H1 (cell line): ENCODE measurements at regions not wholly inside any gene's neighbourhood (a gene's known extent, or its start where the extent isn't known, plus 50 kb on each side); places are given as distances from the start of the nearest gene placed in this dataset.

ENCODE experiments used
- CTCF ChIA-PET: fragments of 300-600 bp; sonication (Branson Sonifier 250); formaldehyde crosslinking; loops from one replicate; lab custom pipeline; 2021; ENCODE audit not compliant: partially characterized antibody; lab: Charles Lee
- POLR2A ChIA-PET: fragments of 300-600 bp; sonication (Branson Sonifier 250); formaldehyde crosslinking; loops from one replicate; lab custom pipeline; 2021; ENCODE audit warnings: inconsistent platforms; ENCODE audit not compliant: partially characterized antibody; lab: Charles Lee
- DNase-seq, 2 experiments: peaks; one replicate each; pipeline versions ENCODE4 v3.0.0 to v3.0.0-alpha.2; 2010 to 2022; ENCODE audit warnings: low spot score in 2 of 2, low read depth in 1 of 2, mixed read lengths in 1 of 2
- FAIRE-seq: peaks from 2 replicates; lab custom pipeline; 2011; peaks lifted over from hg19 to GRCh38; lab: Jason Lieb, UNC
- H2AFZ ChIP-seq: 2 replicates; pipeline ENCODE4 v1.8.1; 2012; ENCODE audit warnings: low read length, inconsistent platforms
- H2AK5ac ChIP-seq: 2 replicates; pipeline ENCODE4 v1.6.1; 2013; ENCODE audit warnings: low read depth, low read length
- H2BK120ac ChIP-seq: replicated peaks from 2 replicates; pipeline ENCODE3; 2013; ENCODE audit warnings: low read depth, low read length, inconsistent platforms
- H2BK12ac ChIP-seq: 2 replicates; pipeline ENCODE4 v1.6.1; 2013; ENCODE audit warnings: low read depth, low read length
- H2BK15ac ChIP-seq: 2 replicates; pipeline ENCODE4 v1.6.1; 2013; ENCODE audit warnings: low read length
- H2BK20ac ChIP-seq: 2 replicates; pipeline ENCODE4 v1.6.1; 2013; ENCODE audit warnings: low read length
- H2BK5ac ChIP-seq: 2 replicates; pipeline ENCODE4 v1.6.1; 2013; ENCODE audit warnings: low read depth, low read length
- H3K14ac ChIP-seq: 2 replicates; pipeline ENCODE4 v1.6.1; 2013; ENCODE audit warnings: inconsistent platforms; ENCODE audit not compliant: insufficient read length
- H3K18ac ChIP-seq: 2 replicates; pipeline ENCODE4 v1.6.1; 2013; ENCODE audit warnings: low read length; ENCODE audit errors: extremely low read depth
- H3K23ac ChIP-seq: 2 replicates; pipeline ENCODE4 v1.6.1; 2013; ENCODE audit warnings: inconsistent platforms; ENCODE audit not compliant: insufficient read length
- H3K23me2 ChIP-seq: 2 replicates; pipeline ENCODE4 v1.6.1; 2013; ENCODE audit warnings: low read depth, low read length
- H3K27ac ChIP-seq: 2 replicates; pipeline ENCODE4 v1.6.1; 2011; ENCODE audit warnings: low read depth, low read length, inconsistent platforms
- H3K27me3 ChIP-seq, 4 experiments: replicated peaks in 1 of 4; 1 replicate in 1 of 4; 2 replicates in 3 of 4; pipeline versions ENCODE4 v1.6.1 to v1.8.1; 2011 to 2013; ENCODE audit warnings: low read length in 3 of 4, mild to moderate bottlenecking in 3 of 4, inconsistent platforms in 2 of 4, mixed read lengths in 2 of 4, moderate library complexity in 1 of 4; ENCODE audit not compliant: control insufficient read depth in 3 of 4, insufficient read depth in 3 of 4; ENCODE audit errors: extremely low read depth in 1 of 4
- H3K36me3 ChIP-seq, 4 experiments: 2 replicates each; pipeline versions ENCODE4 v1.6.1 to v1.8.1; 2011 to 2013; ENCODE audit warnings: mild to moderate bottlenecking in 4 of 4, low read length in 3 of 4, moderate library complexity in 2 of 4, control low read depth in 1 of 4, inconsistent platforms in 1 of 4; ENCODE audit not compliant: insufficient read depth in 4 of 4, control insufficient read depth in 2 of 4
- H3K4ac ChIP-seq: replicated peaks from 2 replicates; pipeline ENCODE3; 2013; ENCODE audit warnings: low read length, low read depth, mixed read lengths, inconsistent platforms; ENCODE audit not compliant: insufficient read length
- H3K4me1 ChIP-seq, 4 experiments: replicated peaks in 1 of 4; 1 replicate in 1 of 4; 2 replicates in 3 of 4; pipeline versions ENCODE4 v1.6.1 to v1.8.1; 2011 to 2013; ENCODE audit warnings: low read length in 3 of 4, inconsistent platforms in 2 of 4, mixed read lengths in 1 of 4; ENCODE audit not compliant: insufficient read depth in 4 of 4, control insufficient read depth in 3 of 4
- H3K4me2 ChIP-seq, 2 experiments: 2 replicates each; pipeline versions ENCODE4 v1.6.1 to v1.8.1; 2011 to 2013; ENCODE audit warnings: low read depth in 2 of 2, low read length in 2 of 2, control low read depth in 1 of 2, inconsistent platforms in 1 of 2, mild to moderate bottlenecking in 1 of 2; ENCODE audit not compliant: insufficient read depth in 1 of 2
- H3K4me3 ChIP-seq, 4 experiments: fragments of 200-600, 300-600 bp in 1 of 4; sonication (generic), shearing (Covaris generic), sonication (Bioruptor Twin) in 1 of 4; 2 replicates each; pipeline versions ENCODE4 v1.5.1 to v1.8.1; 2011 to 2016; ENCODE audit warnings: low read length in 4 of 4, low read depth in 3 of 4, control low read depth in 2 of 4, inconsistent platforms in 2 of 4, mild to moderate bottlenecking in 2 of 4, mixed read lengths in 1 of 4, moderate library complexity in 1 of 4; ENCODE audit not compliant: insufficient read depth in 2 of 4; ENCODE audit errors: extremely low read depth in 1 of 4
- H3K56ac ChIP-seq: replicated peaks from 2 replicates; pipeline ENCODE3; 2013; ENCODE audit warnings: low read depth, mild to moderate bottlenecking, mixed read lengths, low read length, inconsistent platforms; ENCODE audit not compliant: insufficient read length
- H3K79me1 ChIP-seq: 2 replicates; pipeline ENCODE4 v1.6.1; 2013; ENCODE audit warnings: low read depth, low read length, control low read depth
- H3K79me2 ChIP-seq, 2 experiments: 2 replicates each; pipeline versions ENCODE4 v1.6.1 to v1.8.1; 2012 to 2013; ENCODE audit warnings: low read length in 2 of 2, mild to moderate bottlenecking in 2 of 2, inconsistent platforms in 1 of 2; ENCODE audit not compliant: insufficient read depth in 2 of 2, control insufficient read depth in 1 of 2
- H3K9ac ChIP-seq, 4 experiments: replicated peaks in 1 of 4; 1 replicate in 1 of 4; 2 replicates in 3 of 4; pipeline versions ENCODE4 v1.6.1 to v1.8.1; 2011 to 2013; ENCODE audit warnings: low read depth in 3 of 4, low read length in 3 of 4, control low read depth in 2 of 4, mild to moderate bottlenecking in 2 of 4, moderate library complexity in 2 of 4, inconsistent platforms in 1 of 4; ENCODE audit errors: extremely low read depth in 1 of 4
- H3K9me3 ChIP-seq, 2 experiments: 2 replicates each; pipeline versions ENCODE4 v1.6.1 to v1.8.1; 2012 to 2013; ENCODE audit warnings: mild to moderate bottlenecking in 2 of 2, moderate library complexity in 2 of 2, control low read depth in 1 of 2, inconsistent platforms in 1 of 2, low read depth in 1 of 2, low read length in 1 of 2, mixed read lengths in 1 of 2; ENCODE audit not compliant: insufficient read depth in 2 of 2
- H4K20me1 ChIP-seq, 2 experiments: replicated peaks in 1 of 2; 2 replicates each; pipeline versions ENCODE3 to v1.8.1; 2011 to 2013; ENCODE audit warnings: inconsistent platforms in 2 of 2, low read length in 2 of 2, mild to moderate bottlenecking in 1 of 2; ENCODE audit not compliant: insufficient read depth in 2 of 2, control insufficient read depth in 1 of 2
- H4K5ac ChIP-seq: 2 replicates; pipeline ENCODE4 v1.6.1; 2013; ENCODE audit warnings: low read length, low read depth, mixed read lengths, inconsistent platforms; ENCODE audit not compliant: insufficient read length
- H4K8ac ChIP-seq: 2 replicates; pipeline ENCODE4 v1.8.0; 2013; ENCODE audit warnings: mild to moderate bottlenecking, moderate library complexity, low read length, inconsistent platforms; ENCODE audit not compliant: insufficient read depth; ENCODE audit errors: extremely low read depth
- H4K91ac ChIP-seq: replicated peaks from 2 replicates; pipeline ENCODE3; 2013; ENCODE audit warnings: low read length, mixed read lengths, inconsistent platforms; ENCODE audit not compliant: insufficient read length
- BACH1 ChIP-seq: IDR thresholded peaks from 2 replicates; pipeline ENCODE4 v1.6.1; 2012; ENCODE audit warnings: low read length, improper control_type of control experiment
- CTBP2 ChIP-seq: IDR thresholded peaks from 2 replicates; pipeline ENCODE4 v1.7.0; 2011; ENCODE audit warnings: borderline replicate concordance, mild to moderate bottlenecking, moderate library complexity, mixed read lengths, low read length; ENCODE audit not compliant: insufficient read depth, insufficient read length
- GTF2F1 ChIP-seq: IDR thresholded peaks from 2 replicates; pipeline ENCODE4 v1.6.1; 2012; ENCODE audit warnings: low read depth, low read length, improper control_type of control experiment, borderline replicate concordance
- JUND ChIP-seq: IDR thresholded peaks from 2 replicates; pipeline ENCODE4 v1.6.1; 2011; ENCODE audit warnings: mild to moderate bottlenecking, improper control_type of control experiment, low read length
- POLR2A ChIP-seq, 2 experiments: IDR thresholded peaks; 1 replicate in 1 of 2; 2 replicates in 1 of 2; pipeline ENCODE4 v1.6.1; 2011; ENCODE audit warnings: low read depth in 2 of 2, low read length in 2 of 2, mild to moderate bottlenecking in 2 of 2; ENCODE audit errors: control extremely low read depth in 1 of 2
- RBBP5 ChIP-seq: IDR thresholded peaks from 2 replicates; pipeline ENCODE4 v1.7.1; 2012; ENCODE audit warnings: low read depth, mild to moderate bottlenecking, inconsistent platforms, low read length, moderate library complexity, borderline replicate concordance
- RNF2 ChIP-seq: fragments of 200-900, 300-1000 bp; sonication (generic); IDR thresholded peaks from 2 replicates; pipeline ENCODE4 v1.7.1; 2016; ENCODE audit warnings: borderline replicate concordance, low read depth, mild to moderate bottlenecking, antibody characterized with exemption, low read length; ENCODE audit not compliant: poor library complexity, severe bottlenecking; ENCODE audit errors: missing control alignments
- SIRT6 ChIP-seq: IDR thresholded peaks from one replicate; pipeline ENCODE4 v1.7.1; 2012; ENCODE audit warnings: low read length, inconsistent platforms
- SUZ12 ChIP-seq: fragments of 200-600 bp; sonication (generic); IDR thresholded peaks from 2 replicates; pipeline ENCODE4 v1.6.1; 2012; ENCODE audit warnings: mild to moderate bottlenecking, inconsistent platforms, low read length, moderate library complexity, mixed read lengths
- TAF1 ChIP-seq: IDR thresholded peaks from 2 replicates; pipeline ENCODE4 v1.6.1; 2011; ENCODE audit warnings: mild to moderate bottlenecking, low read depth, low read length
- TEAD4 ChIP-seq: IDR thresholded peaks from 2 replicates; pipeline ENCODE4 v1.6.1; 2012; ENCODE audit warnings: low read depth, low read length, inconsistent platforms, mixed read lengths
- WGBS, 2 experiments: shearing (Covaris generic) in 1 of 2; methylation state at CpG; one replicate each; pipeline versions ENCODE4 v1.1.6 to v1.1.7; 2013 to 2015; ENCODE audit warnings: low lambda C conversion rate in 2 of 2, mixed read lengths in 2 of 2, inconsistent platforms in 1 of 2, low coverage in 1 of 2, missing lambda C conversion rate in 1 of 2; ENCODE audit not compliant: insufficient replicate concordance in 2 of 2, insufficient coverage in 1 of 2, insufficient read length in 1 of 2; ENCODE audit errors: extremely low coverage in 1 of 2, missing lambda C conversion rate in 1 of 2; 5-methylcytosine and 5-hydroxymethylcytosine counted together
- TF ChIP-seq, protein P1 (sequence below), 3 experiments: IDR thresholded peaks; 1 replicate in 2 of 3; 2 replicates in 1 of 3; pipeline versions ENCODE4 v1.5.1 to v1.6.1; 2011; ENCODE audit warnings: low read length in 3 of 3, mild to moderate bottlenecking in 3 of 3, inconsistent platforms in 2 of 3, low read depth in 1 of 3, moderate library complexity in 1 of 3; ENCODE audit not compliant: insufficient read depth in 1 of 3; ENCODE audit errors: control extremely low read depth in 1 of 3

DNA sequence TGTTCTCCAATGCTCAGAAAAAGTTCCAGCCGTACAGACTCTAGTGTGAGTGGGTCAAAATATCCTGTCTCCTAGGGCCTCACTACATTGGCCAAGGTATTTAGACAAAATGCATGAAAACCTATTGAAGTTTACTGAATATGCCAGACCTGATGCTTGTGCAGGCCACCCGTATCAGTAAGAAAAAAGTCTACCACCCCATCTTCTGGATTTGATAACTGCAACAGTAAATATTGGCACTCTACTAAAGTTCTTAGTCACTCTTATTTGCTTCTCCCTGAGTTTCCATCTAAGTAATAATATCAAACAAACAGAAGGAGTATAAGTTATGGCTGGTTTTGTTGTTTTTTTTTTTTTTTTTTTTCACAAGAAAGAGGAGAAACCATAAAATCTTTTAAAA lies 627.7 kb upstream of the KLF4 start:
- H2AFZ ChIP-seq: no peak overlapping the region
- no peak overlapping the region for H3K27ac ChIP-seq
- no peaks in the 10 kb centered on the region for H3K23me2 ChIP-seq
- H4K8ac ChIP-seq: no peak overlapping the region
- no peaks in the 10 kb centered on the region; a peak in 1 of 7 replicates for H3K27me3 ChIP-seq
- no peaks in the 10 kb centered on the region for H4K20me1 ChIP-seq
- H3K14ac ChIP-seq: no peak overlapping the region
- no peak overlapping the region for H2BK20ac ChIP-seq
- no peaks in the 10 kb centered on the region for H3K36me3 ChIP-seq
- FAIRE-seq (no peak), DNase-seq (no peak)
- no peak overlapping the region for H2BK15ac ChIP-seq
- no peak overlapping the region for H2BK5ac ChIP-seq
- H4K91ac ChIP-seq: no peak overlapping the region
- H3K79me1 ChIP-seq: no peaks in the 10 kb centered on the region
- H3K4ac ChIP-seq: no peak overlapping the region
- no peak overlapping the region for H2AK5ac ChIP-seq
- H3K79me2 ChIP-seq: no peaks in the 10 kb centered on the region
- CTCF ChIA-PET: no interaction called here
- no peak overlapping the region for H3K56ac ChIP-seq
- POLR2A ChIA-PET: no interaction called here
- 88% methylated on average over 2 of the region's 2 CpGs; no CpG with 5 or more reads in 1 of the 2 experiments for WGBS, 2 experiments
- H3K4me3 ChIP-seq: no peak overlapping the region
- H3K4me1 ChIP-seq: no peaks in the 10 kb centered on the region
- no peak overlapping the region for H3K4me2 ChIP-seq
- no peak overlapping the region for H3K18ac ChIP-seq
- H4K5ac ChIP-seq: no peak overlapping the region
- no peak overlapping the region for H3K23ac ChIP-seq
- H2BK120ac ChIP-seq: no peak overlapping the region
- H3K9me3 ChIP-seq: no peaks in the 10 kb centered on the region
- H2BK12ac ChIP-seq: no peak overlapping the region
- H3K9ac ChIP-seq: no peak overlapping the region
- TF ChIP-seq RNF2 (no peak), SUZ12 (no peak), POLR2A (IDR thresholded peaks at IDR 0.05; ENCODE audit: control extremely low read depth in 1 of 2, low read depth in 2 of 2, low read length in 2 of 2) (no peak), GTF2F1 (no peak), BACH1 (no peak), CTBP2 (no peak), TEAD4 (no peak), SIRT6 (no peak), JUND (no peak), TAF1 (no peak), RBBP5 (no peak)
- TF ChIP-seq, protein P1, sequence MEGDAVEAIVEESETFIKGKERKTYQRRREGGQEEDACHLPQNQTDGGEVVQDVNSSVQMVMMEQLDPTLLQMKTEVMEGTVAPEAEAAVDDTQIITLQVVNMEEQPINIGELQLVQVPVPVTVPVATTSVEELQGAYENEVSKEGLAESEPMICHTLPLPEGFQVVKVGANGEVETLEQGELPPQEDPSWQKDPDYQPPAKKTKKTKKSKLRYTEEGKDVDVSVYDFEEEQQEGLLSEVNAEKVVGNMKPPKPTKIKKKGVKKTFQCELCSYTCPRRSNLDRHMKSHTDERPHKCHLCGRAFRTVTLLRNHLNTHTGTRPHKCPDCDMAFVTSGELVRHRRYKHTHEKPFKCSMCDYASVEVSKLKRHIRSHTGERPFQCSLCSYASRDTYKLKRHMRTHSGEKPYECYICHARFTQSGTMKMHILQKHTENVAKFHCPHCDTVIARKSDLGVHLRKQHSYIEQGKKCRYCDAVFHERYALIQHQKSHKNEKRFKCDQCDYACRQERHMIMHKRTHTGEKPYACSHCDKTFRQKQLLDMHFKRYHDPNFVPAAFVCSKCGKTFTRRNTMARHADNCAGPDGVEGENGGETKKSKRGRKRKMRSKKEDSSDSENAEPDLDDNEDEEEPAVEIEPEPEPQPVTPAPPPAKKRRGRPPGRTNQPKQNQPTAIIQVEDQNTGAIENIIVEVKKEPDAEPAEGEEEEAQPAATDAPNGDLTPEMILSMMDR (IDR thresholded peaks at IDR 0.05; ENCODE audit: control extremely low read depth in 1 of 3, insufficient read depth in 1 of 3, low read depth in 1 of 3, low read length in 3 of 3): no peak
